Fibroblast of skin of back (primary cell): ENCODE measurements at regions not wholly inside any gene's neighbourhood (a gene's known extent, or its start where the extent isn't known, plus 50 kb on each side); places are given as distances from the start of the nearest gene placed in this dataset.
A peak's percentile ranks its signal among the peaks of the same experiment; 100 is the strongest.

ENCODE experiments used
- DNase-seq: peaks from one replicate; pipeline ENCODE4 v3.0.0-alpha.2; 2013

DNA sequence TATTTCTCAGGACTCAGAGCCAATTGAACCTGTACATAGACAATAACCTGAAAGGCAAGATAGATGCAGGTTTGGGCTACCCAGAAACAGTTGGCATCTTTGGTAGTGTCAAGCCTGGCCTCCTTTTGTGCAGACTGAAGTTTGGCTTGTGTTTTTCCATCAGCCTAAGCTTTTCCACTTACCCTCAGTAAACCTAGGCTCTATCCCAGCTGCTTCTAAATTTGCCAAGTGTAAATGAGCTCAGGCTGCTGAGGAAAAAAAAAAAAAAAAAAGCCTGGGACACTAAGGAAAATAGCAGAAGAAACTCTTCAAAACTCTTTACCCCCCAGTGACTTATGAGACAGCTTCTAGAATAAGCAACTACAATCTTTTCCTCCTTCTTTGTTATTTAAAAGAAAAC is 316.3 kb upstream of the SORCS1 start:
- no peak for DNase-seq

DNA sequence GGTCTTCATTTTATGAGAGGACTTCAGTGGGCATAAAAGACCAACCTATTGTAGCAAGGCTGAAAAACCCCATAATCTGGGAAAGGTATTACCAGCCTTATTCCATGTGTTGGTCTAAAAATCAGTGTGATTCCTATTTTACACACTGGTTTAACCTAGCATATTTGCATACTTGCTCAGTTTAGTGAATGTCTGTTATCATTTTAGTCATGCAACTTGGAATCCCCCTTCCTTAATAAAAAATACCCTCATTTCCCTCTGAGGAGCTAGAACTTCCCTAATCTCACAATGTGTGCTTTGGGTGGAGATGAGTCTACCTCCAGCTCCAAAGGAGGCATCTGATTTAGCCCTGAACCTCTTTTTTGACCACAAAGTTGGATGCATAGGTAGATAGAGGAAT is 312.8 kb upstream of the SORCS1 start:
- no peak for DNase-seq

DNA sequence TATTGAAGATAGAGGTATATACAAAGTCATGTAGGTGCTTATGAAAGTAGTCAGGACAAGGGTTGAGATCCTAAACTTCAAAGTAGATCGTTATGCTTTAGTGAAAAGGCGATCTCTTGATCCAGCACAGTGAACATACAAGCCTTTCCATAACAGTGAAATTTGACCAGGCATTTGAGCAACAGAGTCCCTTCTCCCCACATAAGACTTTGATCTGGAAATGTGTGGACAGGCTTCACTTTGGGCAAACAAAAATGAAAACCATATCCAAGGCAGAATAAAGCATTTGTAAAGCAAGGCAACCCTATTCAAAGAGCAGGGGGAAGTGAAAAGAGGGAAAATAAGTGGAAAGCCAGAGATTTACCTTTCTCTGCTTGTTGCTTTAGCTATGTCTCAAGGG is 311.9 kb upstream of the SORCS1 start:
- DNase-seq, result no peak

DNA sequence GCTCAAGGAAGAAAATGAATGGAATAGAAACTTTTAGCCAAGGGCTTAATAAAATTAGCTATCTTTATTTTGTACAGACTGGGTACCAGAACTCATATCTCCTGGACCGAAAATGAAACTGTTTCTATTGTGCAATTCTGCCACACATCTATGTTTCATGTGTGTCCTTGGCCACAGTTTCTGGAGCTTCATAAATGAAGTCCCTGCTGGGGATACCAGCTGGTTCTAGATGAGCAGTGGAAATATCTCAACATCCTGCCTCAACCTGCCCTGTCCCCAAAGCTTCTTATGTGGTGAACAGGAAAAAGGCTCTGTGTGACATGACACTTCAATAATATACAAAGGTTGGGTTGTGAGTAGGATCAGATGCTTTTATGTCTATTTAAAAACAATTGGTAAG is 310.1 kb upstream of the SORCS1 start:
- DNase-seq, result no peak

DNA sequence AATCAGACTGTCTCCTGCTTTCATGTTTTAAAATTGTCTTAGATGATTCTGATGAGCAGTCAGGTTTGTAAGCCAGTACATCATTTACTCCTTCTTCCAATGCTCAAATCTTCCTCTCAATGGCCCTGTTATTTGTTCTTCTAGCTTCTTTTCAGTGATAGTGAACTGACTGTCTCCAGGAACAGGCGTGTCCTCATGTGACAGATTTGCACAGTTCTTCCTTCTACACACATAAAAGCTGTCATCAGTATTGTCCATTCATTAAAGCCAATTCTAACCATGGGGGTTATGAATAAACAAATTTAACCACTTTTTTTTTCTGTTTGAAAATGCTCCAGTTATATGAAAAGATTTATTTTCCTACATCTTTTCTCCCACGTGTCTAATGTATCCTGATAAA is 308.7 kb upstream of the SORCS1 start:
- DNase-seq, result no peak

DNA sequence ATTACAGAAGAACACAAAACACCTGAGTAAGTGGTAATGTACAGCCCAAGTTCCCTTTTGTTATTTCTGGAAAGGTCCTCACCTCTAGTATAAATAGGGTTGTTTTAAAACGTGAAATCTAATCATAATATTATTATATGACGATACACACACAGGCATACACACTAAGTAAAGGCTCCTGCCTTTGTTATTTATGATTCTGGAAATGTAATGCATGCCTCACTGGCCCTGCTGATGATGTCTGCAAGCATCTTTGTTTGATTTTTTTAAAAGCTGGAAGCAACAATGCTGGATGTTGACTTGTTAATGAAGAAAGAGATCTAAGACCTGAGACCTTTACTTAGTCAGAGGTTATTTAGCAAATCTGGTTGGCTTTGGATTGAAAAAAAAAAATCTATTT is 307.4 kb upstream of the SORCS1 start:
- no peak for DNase-seq

DNA sequence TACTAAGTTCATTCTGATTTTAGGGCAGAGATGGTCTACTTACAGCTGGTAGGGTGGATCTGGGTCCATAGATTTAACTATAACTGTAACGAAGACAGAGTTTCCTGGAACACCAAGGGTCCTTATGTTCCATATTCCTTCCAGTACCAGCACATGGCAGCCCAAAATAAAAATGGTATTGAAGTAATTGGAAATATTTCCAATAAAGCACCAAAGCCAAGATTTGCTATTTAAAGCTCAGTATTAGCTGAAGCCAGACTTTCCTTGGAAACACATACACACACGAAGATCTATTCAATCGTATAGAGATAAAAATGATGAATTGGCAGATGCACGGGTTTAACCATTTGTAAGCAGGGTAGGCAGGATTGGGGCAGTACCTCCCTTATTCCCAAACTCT is 289.1 kb upstream of the SORCS1 start:
- DNase-seq, result no peak

DNA sequence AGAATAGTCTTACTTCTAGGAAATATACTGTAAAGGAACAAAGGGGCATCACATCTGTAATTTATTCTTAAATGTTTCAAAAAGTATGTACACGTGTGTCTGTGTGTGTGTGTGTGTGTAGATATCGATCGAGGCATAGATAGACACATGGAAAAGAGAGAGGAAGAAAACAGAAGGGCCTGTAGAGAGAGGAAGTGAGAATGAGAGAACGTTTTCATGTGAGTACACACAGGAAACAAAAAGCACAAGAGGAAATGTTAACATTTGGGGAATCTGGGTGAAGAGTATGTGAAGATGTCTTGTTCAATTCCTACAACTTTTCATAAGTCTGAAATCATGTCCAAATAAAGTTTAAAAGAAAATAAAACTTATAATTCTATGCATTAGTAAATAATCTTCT is 286.5 kb upstream of the SORCS1 start:
- DNase-seq, result no peak

DNA sequence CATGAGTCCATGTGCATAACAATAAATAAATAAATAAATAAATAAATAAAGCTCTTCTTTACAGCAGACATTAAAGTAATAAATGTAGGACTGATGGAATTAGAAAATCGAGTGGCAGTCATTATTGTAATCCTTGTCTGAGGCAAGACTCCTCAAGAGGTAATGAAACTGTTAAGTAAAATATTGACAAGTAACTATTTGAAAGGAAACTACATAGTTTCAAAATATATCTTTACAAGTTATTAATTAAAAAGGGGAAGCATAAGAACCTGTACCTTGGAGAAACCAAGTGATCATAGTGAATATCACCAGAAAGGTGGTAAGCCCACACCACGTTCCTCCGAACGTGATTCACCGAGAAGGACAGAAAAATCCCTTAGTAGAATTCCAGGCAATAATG is 285.6 kb upstream of the SORCS1 start:
- DNase-seq, result no peak

DNA sequence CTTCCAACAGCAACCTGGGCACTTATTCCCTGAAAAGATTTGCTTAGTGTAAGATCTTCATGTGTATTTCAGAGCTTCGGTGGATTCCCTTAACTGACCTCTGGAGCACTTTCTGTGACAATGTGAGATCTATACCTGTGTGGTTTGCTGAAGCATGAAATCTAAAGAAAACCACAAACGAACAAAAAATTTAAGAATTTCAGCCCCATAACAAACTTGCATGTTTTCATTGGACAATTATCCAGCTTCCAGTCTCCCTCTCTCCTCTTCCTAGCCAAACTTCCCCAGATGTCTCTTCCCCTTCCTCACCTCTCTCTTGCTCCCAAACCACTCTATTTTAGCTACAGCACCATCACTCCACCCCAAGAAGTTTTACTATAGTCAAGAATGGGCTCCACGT is 279.9 kb upstream of the SORCS1 start:
- DNase-seq, result no peak

DNA sequence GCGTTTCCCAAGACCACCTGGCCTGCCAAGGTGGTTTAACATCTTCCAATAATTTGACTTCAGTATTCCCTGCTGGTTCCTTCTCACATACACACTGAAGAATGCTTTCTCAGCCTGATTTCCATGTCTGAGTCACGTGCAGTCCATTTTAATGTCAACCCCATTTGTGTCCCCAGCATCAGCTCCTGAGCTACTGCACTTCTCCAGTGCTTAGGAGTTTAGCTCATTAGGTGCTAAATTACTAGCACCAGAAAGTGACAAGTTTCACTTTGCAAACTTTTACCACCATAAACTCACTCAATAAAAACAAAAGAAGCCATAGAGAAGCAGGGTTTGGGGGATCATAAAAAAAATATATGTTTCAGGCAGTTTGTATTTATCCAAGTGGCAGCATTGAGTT is 279.3 kb upstream of the SORCS1 start:
- no peak for DNase-seq

DNA sequence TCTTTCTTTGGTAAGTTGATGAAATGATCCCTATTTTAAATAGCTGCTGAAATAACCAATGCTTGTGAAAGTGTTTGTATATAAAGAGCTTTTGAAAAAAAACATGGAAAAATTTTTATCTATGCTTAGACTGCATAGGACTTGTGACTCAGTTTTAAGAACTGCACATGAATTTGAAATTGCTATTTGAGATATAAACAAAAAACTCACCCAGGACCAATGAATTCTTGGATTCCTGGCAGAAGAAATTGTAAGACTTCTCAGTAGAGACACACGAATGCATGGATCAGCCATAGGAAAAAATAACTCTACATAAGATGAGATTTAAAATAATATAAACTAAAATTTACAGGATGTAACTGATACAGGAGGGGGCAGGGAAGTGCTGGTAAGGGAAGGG is 278.8 kb upstream of the SORCS1 start:
- DNase-seq, result no peak

DNA sequence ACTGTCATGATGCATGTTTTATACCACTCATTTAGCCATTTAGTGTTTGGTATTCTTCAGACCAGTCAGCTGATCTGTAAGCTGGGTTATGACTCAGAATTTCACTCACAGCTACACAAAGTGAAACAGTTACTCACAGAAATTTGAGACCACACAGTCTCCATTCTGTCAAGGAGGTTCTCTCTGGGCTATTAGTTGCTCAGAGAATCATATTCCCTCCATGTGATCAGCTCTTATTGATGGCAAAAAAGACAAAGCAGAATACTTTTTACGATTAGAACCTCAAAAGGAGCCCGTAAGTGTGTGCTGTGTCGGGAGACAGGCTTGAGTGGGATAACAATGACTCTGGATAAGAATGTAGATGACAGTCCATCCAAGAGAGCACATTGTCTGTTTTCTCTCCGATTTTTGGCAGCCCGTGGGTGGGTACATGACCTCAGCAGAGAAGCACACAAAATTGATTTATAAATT is 277.6 kb upstream of the SORCS1 start:
- peak; percentile 45 for DNase-seq

DNA sequence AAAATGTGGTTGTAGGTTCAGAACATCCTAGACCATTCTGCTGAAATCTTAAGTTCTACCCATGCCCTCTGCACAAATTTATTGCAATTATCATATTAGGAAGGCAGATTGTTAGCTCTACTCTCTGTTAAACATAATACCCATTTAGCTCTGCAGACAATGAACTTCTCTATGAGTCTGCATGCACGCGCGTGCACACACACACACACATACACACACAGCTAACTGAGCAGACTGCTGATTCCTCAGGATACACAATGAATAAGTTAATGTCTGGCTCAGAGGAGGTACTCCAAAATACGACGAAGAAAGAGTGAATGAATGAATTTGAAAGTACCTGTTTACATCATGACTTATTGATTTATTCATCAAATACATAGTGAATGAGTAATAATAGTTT is 276.2 kb upstream of the SORCS1 start:
- no peak for DNase-seq

DNA sequence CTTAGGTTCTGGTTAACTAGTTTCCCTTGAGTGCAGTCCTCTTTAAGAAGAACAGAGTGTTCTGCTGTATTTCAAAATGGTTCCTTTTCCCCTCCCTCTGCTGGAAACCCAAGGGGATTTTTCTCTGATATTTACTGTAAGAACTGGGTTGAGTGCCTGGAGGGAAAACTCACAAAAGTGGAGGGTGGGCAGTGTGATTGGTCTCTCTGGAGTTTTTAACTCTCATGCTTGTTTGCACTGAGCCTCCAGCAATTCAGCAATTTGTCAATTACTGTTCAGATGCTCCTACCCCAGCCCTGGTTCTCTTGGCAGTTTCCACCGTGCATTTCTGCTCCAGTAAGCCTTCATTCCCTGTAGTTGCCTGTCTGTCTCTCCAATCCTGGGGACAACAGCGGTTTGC is 273.4 kb upstream of the SORCS1 start:
- DNase-seq, result no peak

DNA sequence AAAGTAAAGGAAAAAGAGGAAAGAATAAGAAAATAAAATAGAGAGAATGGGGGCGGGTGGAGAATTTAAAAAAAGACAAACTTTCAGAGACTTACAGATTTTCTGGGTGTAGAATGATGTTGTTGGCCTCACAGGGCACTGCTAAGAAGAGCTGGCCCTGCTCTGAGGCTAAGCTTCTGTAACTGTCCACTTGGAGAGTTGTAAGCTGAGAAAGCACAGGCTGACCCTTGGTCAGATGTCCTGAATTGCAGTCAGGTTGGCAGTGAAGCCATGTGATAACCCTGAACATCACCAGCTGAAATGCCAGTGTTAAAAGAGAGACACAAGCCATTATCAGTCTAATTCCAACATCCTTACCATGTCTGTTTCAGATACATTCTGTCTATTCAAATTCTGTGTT is 272.1 kb upstream of the SORCS1 start:
- no peak for DNase-seq

DNA sequence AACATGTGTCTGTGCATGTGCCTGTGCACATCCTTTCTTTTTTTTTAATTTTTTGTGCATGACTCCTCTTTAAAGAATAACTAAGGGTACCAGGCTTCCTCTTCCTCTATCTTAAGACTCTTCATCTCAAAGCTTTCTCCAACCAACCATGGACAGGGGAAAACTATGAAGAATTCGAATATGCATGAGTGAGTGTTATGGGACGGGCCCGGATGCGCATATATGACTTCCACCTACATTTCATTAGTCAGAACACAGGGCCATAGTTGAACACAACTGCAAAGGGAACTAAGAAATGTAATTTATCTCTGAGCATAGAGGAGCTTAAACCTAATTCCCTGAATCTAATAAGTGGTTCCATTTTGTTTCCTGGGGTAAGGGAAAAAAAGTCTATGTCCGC is 270.3 kb upstream of the SORCS1 start:
- DNase-seq, result no peak

DNA sequence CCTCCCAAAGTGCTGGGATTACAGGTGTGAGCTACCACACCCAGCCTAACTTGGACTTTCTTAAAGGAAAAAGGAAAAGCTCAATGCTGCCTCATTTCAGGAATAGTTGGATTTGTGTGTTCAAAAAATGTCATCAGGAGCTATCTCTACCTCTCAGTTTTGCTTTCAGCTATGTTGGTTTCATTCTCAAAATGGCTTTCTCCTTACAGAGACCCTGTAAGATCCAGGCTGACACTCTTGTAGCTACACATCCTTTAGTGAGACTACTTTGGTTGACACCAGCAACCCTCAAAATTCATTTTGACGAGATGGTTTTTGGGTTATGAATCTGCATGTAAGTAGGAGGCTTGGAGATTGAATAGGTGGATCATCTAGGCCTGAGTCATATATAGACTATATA is 269.7 kb upstream of the SORCS1 start:
- DNase-seq, result no peak

DNA sequence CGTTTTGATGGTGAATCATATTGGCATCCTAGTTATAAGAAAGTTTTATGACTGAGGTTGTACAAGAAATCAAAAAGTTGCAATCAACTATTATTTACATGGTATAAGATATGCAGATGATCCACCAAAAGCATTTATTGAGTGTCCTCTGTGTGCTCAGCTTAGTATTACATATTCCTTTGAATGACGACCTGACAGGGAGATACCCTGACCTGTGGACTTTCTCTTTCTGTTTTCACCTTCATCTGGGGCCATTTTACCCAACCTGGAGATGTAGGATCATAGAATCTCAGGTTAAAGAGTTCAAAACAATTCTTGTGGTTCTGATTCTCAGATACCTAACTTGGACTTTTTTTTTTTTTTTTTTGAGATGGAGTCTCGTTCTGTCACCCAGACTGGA is 269.1 kb upstream of the SORCS1 start:
- no peak for DNase-seq

DNA sequence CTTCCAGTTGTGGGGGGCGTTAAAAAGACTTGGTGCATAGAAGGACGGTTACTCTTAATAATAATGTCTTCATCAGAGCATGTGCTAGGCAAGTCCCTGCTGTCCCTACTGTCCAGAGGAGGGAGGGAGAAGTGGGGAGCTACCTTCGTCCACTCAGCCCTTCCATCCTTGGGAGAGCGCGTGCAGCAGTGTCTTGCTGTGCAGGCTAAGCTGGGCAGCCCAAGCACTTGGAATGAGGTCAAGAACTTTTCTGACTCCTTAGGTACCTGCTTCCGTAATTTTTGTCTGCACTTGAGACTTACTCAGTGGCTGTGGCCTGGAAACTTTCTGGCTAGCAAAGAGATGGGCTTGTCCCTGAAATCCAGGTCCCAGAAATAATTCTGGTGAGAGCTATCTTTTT is 265.9 kb upstream of the SORCS1 start:
- no peak for DNase-seq

DNA sequence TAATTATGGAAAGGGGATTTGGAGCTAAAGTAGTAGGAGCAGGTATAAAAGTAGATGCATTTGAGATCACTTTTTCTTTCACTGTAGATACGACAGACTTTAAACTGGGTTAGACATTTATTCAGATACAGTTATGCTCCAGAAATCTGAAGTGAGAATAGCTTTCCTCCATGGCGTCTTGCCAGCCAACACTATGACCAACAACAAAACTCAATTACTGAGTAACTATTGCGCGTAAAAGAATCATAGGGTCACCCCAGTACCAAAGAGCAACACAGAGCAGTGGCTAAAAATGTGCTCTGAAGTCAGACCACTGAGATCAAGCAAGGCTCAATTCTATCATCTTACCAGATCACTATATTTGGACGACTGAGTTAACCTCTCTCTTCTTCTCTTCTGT is 262.5 kb upstream of the SORCS1 start:
- no peak for DNase-seq

DNA sequence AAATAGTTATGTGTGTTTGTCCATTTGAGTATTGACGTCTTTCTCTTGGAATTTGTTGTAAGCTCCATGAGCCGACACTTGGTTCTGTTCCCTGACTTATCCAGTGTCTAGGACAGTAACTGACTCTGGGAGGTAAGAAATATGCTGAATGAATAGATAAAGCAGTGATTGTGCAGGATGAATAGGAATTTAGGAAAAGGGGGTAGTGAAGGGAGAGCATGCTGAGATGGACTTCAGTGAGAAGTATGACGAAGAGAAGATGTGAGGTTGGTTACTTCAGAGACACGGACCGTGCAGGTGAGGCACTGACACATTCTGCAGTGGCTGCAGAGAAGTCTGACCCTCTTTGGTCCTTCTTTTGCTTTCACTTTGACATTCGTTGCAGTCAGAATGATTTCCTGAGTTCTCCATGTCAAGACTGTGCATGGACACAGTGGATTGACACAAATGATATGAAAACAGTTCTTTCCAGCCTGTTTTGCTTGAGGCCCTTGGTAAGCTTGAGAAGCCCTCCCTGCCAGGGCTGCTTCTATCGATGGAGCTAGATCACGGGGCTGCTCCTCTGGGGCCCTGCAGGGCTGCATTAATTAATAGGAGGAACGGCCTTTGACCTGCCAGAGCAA is 261.5 kb upstream of the SORCS1 start:
- DNase-seq, result no peak

DNA sequence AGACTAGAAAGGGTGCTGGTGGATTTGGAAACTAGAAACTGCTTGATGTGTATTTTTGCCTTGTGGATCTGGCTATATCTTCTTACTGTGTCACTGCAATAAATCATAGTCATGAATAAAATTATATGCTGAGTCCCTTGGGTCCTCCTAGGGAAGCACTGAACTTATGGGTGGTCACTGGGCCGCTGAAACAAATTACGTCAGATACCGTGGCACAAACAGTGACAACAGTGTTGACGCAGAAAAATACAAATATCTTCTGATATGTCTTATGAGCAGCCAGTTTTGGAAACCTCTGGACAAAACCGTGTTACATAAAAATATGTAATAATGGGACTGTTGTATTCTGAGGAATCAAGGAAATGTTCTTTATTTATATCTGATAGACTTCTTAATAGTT is 260.1 kb upstream of the SORCS1 start:
- no peak for DNase-seq

DNA sequence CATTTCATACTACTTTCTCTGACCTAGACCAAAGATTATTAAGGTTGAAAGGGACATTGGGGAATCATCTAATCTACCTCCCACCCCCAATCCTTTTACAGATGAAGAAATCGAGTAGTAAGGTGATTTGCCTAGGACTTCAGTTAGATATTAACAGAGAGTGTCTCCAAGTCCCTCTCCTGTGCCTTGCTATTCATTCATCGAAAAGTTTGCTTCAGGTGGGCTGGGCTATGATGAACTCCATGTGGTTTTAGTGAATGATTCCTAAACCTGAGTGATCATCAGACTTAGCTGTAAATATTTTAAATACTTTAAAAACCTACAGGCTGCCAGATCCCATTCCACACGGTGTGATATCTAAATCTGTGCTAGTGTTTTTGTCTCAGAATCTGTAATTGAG is 259.4 kb upstream of the SORCS1 start:
- no peak for DNase-seq

DNA sequence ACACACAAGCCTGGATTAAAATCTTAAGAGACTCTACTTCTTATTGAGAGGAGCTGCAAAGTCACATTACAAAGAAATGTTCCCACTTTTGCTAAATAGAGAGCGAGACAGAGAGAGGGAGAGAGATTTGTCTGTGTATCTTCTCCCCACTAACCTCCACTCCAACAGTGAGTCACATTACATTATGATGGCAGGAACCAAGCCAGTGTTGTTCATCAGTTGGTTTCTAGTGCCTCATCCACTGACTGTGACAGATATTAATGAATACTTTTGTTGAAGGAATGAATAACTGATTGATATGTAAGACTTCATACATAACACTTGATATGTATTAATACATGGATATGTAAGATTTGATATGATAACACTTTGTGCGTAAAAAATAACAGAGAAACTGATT is 258.2 kb upstream of the SORCS1 start:
- DNase-seq, result no peak

DNA sequence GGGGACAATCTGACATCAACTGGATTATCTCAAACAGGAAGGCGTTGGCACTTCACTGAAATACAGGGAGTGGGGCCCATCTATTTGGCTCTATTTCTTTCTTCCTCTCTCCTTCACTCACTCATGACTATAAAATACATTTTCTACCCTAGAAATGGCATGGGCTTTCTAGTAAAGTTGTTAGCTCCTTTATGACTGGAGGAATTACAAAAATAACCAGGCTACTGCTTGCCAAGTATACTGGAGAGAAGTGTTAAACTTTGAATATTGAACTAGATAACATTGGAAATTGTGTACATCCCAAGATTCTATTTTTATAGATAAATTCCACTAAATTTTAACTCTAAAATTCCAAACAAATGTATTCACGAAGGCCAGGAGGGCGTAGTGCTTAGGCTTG is 255.7 kb upstream of the SORCS1 start:
- no peak for DNase-seq
